Fibroblast of the conjunctiva (primary cell): ENCODE measurements at regions not wholly inside any gene's neighbourhood (a gene's known extent, or its start where the extent isn't known, plus 50 kb on each side); places are given as distances from the start of the nearest gene placed in this dataset.
"Not testable (repeated sequence)": the region's sequence is repeated elsewhere in the genome, so short reads cannot be mapped to it uniquely, and the experiment has no call there.

ENCODE experiments used
- DNase-seq: peaks from one replicate; pipeline ENCODE4 v3.0.0-alpha.2; 2010; ENCODE audit warnings: low read depth

- not testable (repeated sequence) for DNase-seq
Observed at GRCh38 chr14:62521309-62521708, 523.9 kb downstream of the KCNH5 start.

GRCh38 chr14:62528296-62528695 lies 517.0 kb downstream of the KCNH5 start:
- no peak for DNase-seq

GRCh38 chr14:62532181-62532580 lies 513.1 kb downstream of the KCNH5 start:
- DNase-seq, result no peak

GRCh38 chr14:62546862-62547474 lies 498.3 kb downstream of the KCNH5 start:
- DNase-seq, result no peak

GRCh38 chr14:62557416-62557815 lies 487.8 kb downstream of the KCNH5 start:
- no peak for DNase-seq

- DNase-seq, result no peak
Observed at GRCh38 chr14:62558451-62558850, 486.8 kb downstream of the KCNH5 start.

GRCh38 chr14:62585247-62585646 lies 460.0 kb downstream of the KCNH5 start:
- DNase-seq, result no peak

GRCh38 chr14:62592877-62593276 lies 452.4 kb downstream of the KCNH5 start:
- DNase-seq, result no peak

GRCh38 chr14:62597143-62597542 lies 448.1 kb downstream of the KCNH5 start:
- DNase-seq, result no peak

- DNase-seq, result no peak
Observed at GRCh38 chr14:62599616-62600385, 445.5 kb downstream of the KCNH5 start.

- DNase-seq, result no peak
Observed at GRCh38 chr14:62602712-62603111, 442.5 kb downstream of the KCNH5 start.

GRCh38 chr14:62604524-62604923 lies 440.7 kb downstream of the KCNH5 start:
- DNase-seq, result no peak

- DNase-seq, result no peak
Observed at GRCh38 chr14:62614122-62614521, 431.1 kb downstream of the KCNH5 start.

- DNase-seq, result no peak
Observed at GRCh38 chr14:62616668-62617067, 428.6 kb downstream of the KCNH5 start.

- DNase-seq, result no peak
Observed at GRCh38 chr14:62626416-62626815, 418.8 kb downstream of the KCNH5 start.

- no peak for DNase-seq
Observed at GRCh38 chr14:62629176-62629725, 416.0 kb downstream of the KCNH5 start.

GRCh38 chr14:62631176-62631575 lies 414.1 kb downstream of the KCNH5 start:
- no peak for DNase-seq

- no peak for DNase-seq
Observed at GRCh38 chr14:62632771-62633170, 412.5 kb downstream of the KCNH5 start.

- DNase-seq, result no peak
Observed at GRCh38 chr14:62645649-62646048, 399.6 kb downstream of the KCNH5 start.
